NCI-H82 treated with DMSO at 0.1 percent for 48 hours (cell line): ENCODE measurements at regions not wholly inside any gene's neighbourhood (a gene's known extent, or its start where the extent isn't known, plus 50 kb on each side); places are given as distances from the start of the nearest gene placed in this dataset.

Experiments used
- DNase-seq: peaks from one replicate; lab custom pipeline; 2025; ENCODE audit not compliant: unreplicated experiment; lab: John Stamatoyannopoulos, UW

- no peak for DNase-seq
These were observed 282.6 kb upstream of the PPARGC1A start for GRCh38 chr4:24172406-24172805.

- DNase-seq: no peak
These were observed 280.1 kb upstream of the PPARGC1A start for GRCh38 chr4:24169956-24170355.

- DNase-seq: no peak
These were observed 278.8 kb upstream of the PPARGC1A start for GRCh38 chr4:24168658-24169057.

- no peak for DNase-seq
These were observed 276.7 kb upstream of the PPARGC1A start for GRCh38 chr4:24166501-24166900.

GRCh38 chr4:24164797-24165196 lies 274.9 kb upstream of the PPARGC1A start:
- no peak for DNase-seq

GRCh38 chr4:24164054-24164693 lies 274.3 kb upstream of the PPARGC1A start:
- DNase-seq: no peak

- DNase-seq: no peak
These were observed 273.5 kb upstream of the PPARGC1A start for GRCh38 chr4:24163314-24163713.

GRCh38 chr4:24160358-24160757 lies 270.5 kb upstream of the PPARGC1A start:
- no peak for DNase-seq

GRCh38 chr4:24158031-24158430 lies 268.2 kb upstream of the PPARGC1A start:
- no peak for DNase-seq

- DNase-seq: no peak
These were observed 260.2 kb upstream of the PPARGC1A start for GRCh38 chr4:24150034-24150433.

- no peak for DNase-seq
These were observed 256.3 kb upstream of the PPARGC1A start for GRCh38 chr4:24146127-24146526.

GRCh38 chr4:24145591-24145990 lies 255.7 kb upstream of the PPARGC1A start:
- no peak for DNase-seq

GRCh38 chr4:24144381-24144780 lies 254.5 kb upstream of the PPARGC1A start:
- no peak for DNase-seq

- DNase-seq: no peak
These were observed 253.9 kb upstream of the PPARGC1A start for GRCh38 chr4:24143741-24144140.

- DNase-seq: no peak
These were observed 252.0 kb upstream of the PPARGC1A start for GRCh38 chr4:24141836-24142235.

- no peak for DNase-seq
These were observed 251.0 kb upstream of the PPARGC1A start for GRCh38 chr4:24140892-24141291.

GRCh38 chr4:24137671-24138601 lies 248.1 kb upstream of the PPARGC1A start:
- no peak for DNase-seq

GRCh38 chr4:24131954-24132673 lies 242.3 kb upstream of the PPARGC1A start:
- no peak for DNase-seq

GRCh38 chr4:24130637-24131036 lies 240.8 kb upstream of the PPARGC1A start:
- DNase-seq: no peak

GRCh38 chr4:24126776-24127175 lies 236.9 kb upstream of the PPARGC1A start:
- DNase-seq: no peak

GRCh38 chr4:24121395-24122175 lies 231.7 kb upstream of the PPARGC1A start:
- DNase-seq: no peak
